Mesenchymal stem cell (in vitro differentiated cells and primary cell): ENCODE measurements at regions not wholly inside any gene's neighbourhood (a gene's known extent, or its start where the extent isn't known, plus 50 kb on each side); places are given as distances from the start of the nearest gene placed in this dataset.

ENCODE experiments used
- DNase-seq: peaks from one replicate; pipeline ENCODE4 v3.0.0-alpha.2; 2013
- H2AFZ ChIP-seq: one replicate; pipeline ENCODE4 v1.6.1; 2013; ENCODE audit warnings: low read depth, mild to moderate bottlenecking, control low read depth, inconsistent platforms, low read length, moderate library complexity
- H2AK5ac ChIP-seq: 2 replicates; pipeline ENCODE4 v1.6.1; 2013; ENCODE audit warnings: low read length, moderate library complexity, mild to moderate bottlenecking, inconsistent platforms; ENCODE audit not compliant: severe bottlenecking
- H2BK120ac ChIP-seq: one replicate; pipeline ENCODE4 v1.6.1; 2013; ENCODE audit warnings: low read depth, mild to moderate bottlenecking, inconsistent platforms, low read length, moderate library complexity
- H2BK12ac ChIP-seq, 2 experiments: one replicate each; pipeline ENCODE4 v1.6.1; 2013; ENCODE audit warnings: inconsistent platforms in 2 of 2, low read length in 2 of 2, mild to moderate bottlenecking in 2 of 2, moderate library complexity in 2 of 2, control low read depth in 1 of 2
- H2BK15ac ChIP-seq: one replicate; pipeline ENCODE4 v1.6.1; 2013; ENCODE audit warnings: mild to moderate bottlenecking, low read depth, inconsistent platforms; ENCODE audit not compliant: poor library complexity, severe bottlenecking
- H2BK5ac ChIP-seq: 2 replicates; pipeline ENCODE4 v1.6.1; 2013; ENCODE audit warnings: low read depth, mild to moderate bottlenecking, low read length, control low read depth, inconsistent platforms; ENCODE audit not compliant: poor library complexity, severe bottlenecking
- H3K14ac ChIP-seq, 2 experiments: one replicate each; pipeline ENCODE4 v1.6.1; 2013; ENCODE audit warnings: inconsistent platforms in 2 of 2, low read length in 2 of 2, control low read depth in 1 of 2, mild to moderate bottlenecking in 1 of 2, moderate library complexity in 1 of 2
- H3K18ac ChIP-seq, 2 experiments: one replicate each; pipeline ENCODE4 v1.6.1; 2013; ENCODE audit warnings: inconsistent platforms in 2 of 2, low read length in 2 of 2, control low read depth in 1 of 2, low read depth in 1 of 2, mild to moderate bottlenecking in 1 of 2
- H3K23ac ChIP-seq, 2 experiments: one replicate each; pipeline ENCODE4 v1.6.1; 2013; ENCODE audit warnings: inconsistent platforms in 2 of 2, low read length in 2 of 2, mild to moderate bottlenecking in 2 of 2, moderate library complexity in 2 of 2, control low read depth in 1 of 2
- H3K27ac ChIP-seq: 2 replicates; pipeline ENCODE4 v1.5.1; 2013; ENCODE audit warnings: mild to moderate bottlenecking, moderate library complexity, low read length, control low read depth, inconsistent platforms; ENCODE audit not compliant: poor library complexity, severe bottlenecking
- H3K27me3 ChIP-seq, 2 experiments: 2 replicates each; pipeline versions ENCODE4 v1.6.1 to v1.7.0; 2013; ENCODE audit warnings: low read length in 2 of 2, mild to moderate bottlenecking in 2 of 2, moderate library complexity in 2 of 2, control low read depth in 1 of 2, inconsistent platforms in 1 of 2; ENCODE audit not compliant: control insufficient read depth in 1 of 2, insufficient read depth in 1 of 2
- H3K36me3 ChIP-seq, 2 experiments: 2 replicates each; pipeline versions ENCODE4 v1.6.1 to v1.7.0; 2013; ENCODE audit warnings: low read length in 2 of 2, control low read depth in 1 of 2, inconsistent platforms in 1 of 2, low read depth in 1 of 2, mild to moderate bottlenecking in 1 of 2; ENCODE audit not compliant: insufficient read depth in 2 of 2, control insufficient read depth in 1 of 2
- H3K4ac ChIP-seq, 2 experiments: one replicate each; pipeline ENCODE4 v1.6.1; 2013; ENCODE audit warnings: inconsistent platforms in 2 of 2, low read length in 2 of 2, mild to moderate bottlenecking in 2 of 2, moderate library complexity in 2 of 2, control low read depth in 1 of 2, low read depth in 1 of 2
- H3K4me1 ChIP-seq: 2 replicates; pipeline ENCODE4 v1.6.1; 2013; ENCODE audit warnings: low read depth, low read length, control low read depth; ENCODE audit not compliant: control insufficient read depth, insufficient read depth
- H3K4me2 ChIP-seq: 2 replicates; pipeline ENCODE4 v1.6.1; 2013; ENCODE audit warnings: low read length, mild to moderate bottlenecking, inconsistent platforms; ENCODE audit not compliant: poor library complexity, severe bottlenecking
- H3K4me3 ChIP-seq, 2 experiments: 2 replicates each; pipeline versions ENCODE4 v1.5.1 to v1.7.0; 2013; ENCODE audit warnings: low read length in 2 of 2, mild to moderate bottlenecking in 2 of 2, control low read depth in 1 of 2, low read depth in 1 of 2; ENCODE audit not compliant: insufficient read depth in 1 of 2
- H3K79me1 ChIP-seq: replicated peaks from 2 replicates; pipeline ENCODE4 v1.6.1; 2013; ENCODE audit warnings: mild to moderate bottlenecking, control low read depth, low read length, inconsistent platforms; ENCODE audit not compliant: poor library complexity, severe bottlenecking
- H3K9ac ChIP-seq: 2 replicates; pipeline ENCODE4 v1.7.0; 2013; ENCODE audit warnings: mild to moderate bottlenecking, low read length, moderate library complexity
- H3K9me3 ChIP-seq: 2 replicates; pipeline ENCODE4 v1.7.0; 2013; ENCODE audit warnings: mild to moderate bottlenecking, low read length; ENCODE audit not compliant: control insufficient read depth
- H4K8ac ChIP-seq: one replicate; pipeline ENCODE4 v1.6.1; 2013; ENCODE audit warnings: inconsistent platforms, mild to moderate bottlenecking, low read length, moderate library complexity
- H4K91ac ChIP-seq: one replicate; pipeline ENCODE4 v1.6.1; 2013; ENCODE audit warnings: mild to moderate bottlenecking, low read length, inconsistent platforms
- WGBS: methylation state at CpG from one replicate; pipeline ENCODE4 v1.1.7; 2013; ENCODE audit warnings: mixed read lengths; 5-methylcytosine and 5-hydroxymethylcytosine counted together

DNA sequence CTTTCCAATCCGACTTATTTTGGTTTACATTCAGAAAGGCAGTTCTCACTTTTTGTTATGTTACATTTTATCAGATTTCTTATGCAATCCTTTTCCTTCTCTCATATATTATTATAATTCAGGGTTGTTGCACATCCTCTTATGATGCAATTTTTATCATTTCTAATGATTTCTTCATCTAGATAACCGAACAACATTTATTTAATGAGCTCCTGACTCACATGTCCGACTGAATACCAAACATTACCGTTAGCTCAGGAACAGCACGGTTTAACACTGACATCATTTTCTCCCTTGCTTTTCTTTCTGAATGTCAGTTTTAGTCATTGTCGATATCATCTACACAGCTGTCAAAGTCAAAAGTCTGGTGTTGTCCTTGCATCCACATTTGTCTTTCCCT is 199.2 kb downstream of the BCHE start:
- no peak overlapping the region for H2AK5ac ChIP-seq
- H3K4me3 ChIP-seq, result no peak overlapping the region
- no peaks in the 10 kb centered on the region for H3K27me3 ChIP-seq
- no peaks in the 10 kb centered on the region for H3K79me1 ChIP-seq
- peaks cover 4% of the 10 kb centered on the region for H3K4me1 ChIP-seq
- no peak overlapping the region for H3K18ac ChIP-seq
- H2BK5ac ChIP-seq, result no peak overlapping the region
- H3K4me2 ChIP-seq, result no peak overlapping the region
- no peak overlapping the region for H3K9ac ChIP-seq
- no peak overlapping the region for H4K8ac ChIP-seq
- no peak overlapping the region for H3K23ac ChIP-seq
- no peak overlapping the region for H3K27ac ChIP-seq
- no peak overlapping the region for H2AFZ ChIP-seq
- H3K14ac ChIP-seq, result no peak overlapping the region
- no peak overlapping the region for H3K4ac ChIP-seq
- no peak overlapping the region for H2BK12ac ChIP-seq
- no peak overlapping the region for H4K91ac ChIP-seq
- 83% methylated on average over 5 of the region's 6 CpGs for WGBS
- H3K36me3 ChIP-seq, result no peaks in the 10 kb centered on the region
- no peak for DNase-seq
- H2BK15ac ChIP-seq, result no peak overlapping the region
- H2BK120ac ChIP-seq, result no peak overlapping the region
- H3K9me3 ChIP-seq, result no peaks in the 10 kb centered on the region

DNA sequence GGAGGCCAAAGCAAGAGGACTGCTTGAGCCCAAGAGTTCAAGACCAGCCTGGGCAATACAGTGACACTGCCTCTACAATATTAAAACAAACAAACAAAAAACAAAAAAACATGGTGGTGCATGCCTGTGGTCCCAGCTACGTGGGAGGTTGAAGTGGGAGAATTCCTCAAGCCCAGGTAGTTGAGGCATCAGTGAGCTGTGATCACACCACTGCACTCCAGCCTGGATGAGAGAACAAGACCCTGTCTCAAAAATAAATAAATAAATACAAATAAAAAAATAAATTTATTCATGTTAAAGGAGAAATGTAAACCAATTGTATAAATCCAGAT is 200.6 kb downstream of the BCHE start:
- H3K79me1 ChIP-seq, result no peaks in the 10 kb centered on the region
- WGBS, result 100% methylated on average over 1 of the region's 1 CpG
- peak overlapping the region; percentile 18 for H3K27ac ChIP-seq
- no peak for DNase-seq
- no peak overlapping the region for H2AFZ ChIP-seq
- no peak overlapping the region for H3K14ac ChIP-seq
- no peak overlapping the region for H3K23ac ChIP-seq
- no peak overlapping the region for H4K8ac ChIP-seq
- H3K36me3 ChIP-seq, result no peaks in the 10 kb centered on the region
- H3K18ac ChIP-seq, result no peak overlapping the region
- no peak overlapping the region for H2BK12ac ChIP-seq
- no peaks in the 10 kb centered on the region for H3K27me3 ChIP-seq
- no peak overlapping the region for H2BK120ac ChIP-seq
- no peak overlapping the region for H3K4me3 ChIP-seq
- H3K4me2 ChIP-seq, result no peak overlapping the region
- no peak overlapping the region for H3K4ac ChIP-seq
- H3K4me1 ChIP-seq, result peaks cover 3% of the 10 kb centered on the region
- H2AK5ac ChIP-seq, result no peak overlapping the region
- no peak overlapping the region for H4K91ac ChIP-seq
- no peak overlapping the region for H2BK15ac ChIP-seq
- no peaks in the 10 kb centered on the region for H3K9me3 ChIP-seq
- H2BK5ac ChIP-seq, result no peak overlapping the region
- H3K9ac ChIP-seq, result no peak overlapping the region

DNA sequence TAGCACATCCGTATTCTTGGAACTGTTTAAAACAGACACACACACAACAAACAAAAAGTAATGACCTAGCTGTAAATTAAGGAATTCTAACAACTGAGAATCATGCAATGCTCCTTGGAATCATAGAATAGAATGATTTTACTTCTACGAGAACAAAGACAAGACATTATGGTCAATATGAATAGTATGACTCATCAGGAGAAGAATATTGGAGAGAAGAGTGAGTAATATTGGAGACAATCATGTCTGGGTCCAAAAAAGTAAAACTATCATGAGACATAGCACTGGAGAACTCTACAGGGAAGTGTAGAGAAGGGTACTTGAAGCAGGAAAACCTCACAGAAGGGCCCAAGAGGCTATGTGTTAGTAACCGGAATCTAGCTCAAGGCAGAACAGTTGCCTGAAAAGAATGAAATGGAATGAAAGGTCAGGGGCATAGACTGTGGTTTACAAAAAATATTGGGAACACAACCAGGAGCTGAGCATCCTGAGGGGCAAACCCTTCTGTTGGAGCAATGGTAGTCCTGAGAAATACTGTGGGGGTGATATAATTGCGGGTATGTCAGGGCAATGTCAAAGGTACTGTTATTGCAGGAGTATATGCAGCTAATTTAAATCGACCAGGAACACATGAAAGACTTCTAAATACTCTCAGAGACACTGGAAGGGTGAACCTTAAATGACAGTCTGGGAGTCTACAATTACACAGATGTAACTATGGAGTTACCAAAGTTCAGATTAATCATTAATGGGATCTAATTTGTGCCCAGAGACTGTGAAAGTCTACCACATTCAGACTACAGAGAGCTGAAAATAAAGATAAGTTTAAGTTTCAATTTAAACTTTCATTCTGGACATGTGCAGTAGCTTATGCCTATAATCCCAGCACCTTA is 201.2 kb downstream of the BCHE start:
- H2BK15ac ChIP-seq, result no peak overlapping the region

DNA sequence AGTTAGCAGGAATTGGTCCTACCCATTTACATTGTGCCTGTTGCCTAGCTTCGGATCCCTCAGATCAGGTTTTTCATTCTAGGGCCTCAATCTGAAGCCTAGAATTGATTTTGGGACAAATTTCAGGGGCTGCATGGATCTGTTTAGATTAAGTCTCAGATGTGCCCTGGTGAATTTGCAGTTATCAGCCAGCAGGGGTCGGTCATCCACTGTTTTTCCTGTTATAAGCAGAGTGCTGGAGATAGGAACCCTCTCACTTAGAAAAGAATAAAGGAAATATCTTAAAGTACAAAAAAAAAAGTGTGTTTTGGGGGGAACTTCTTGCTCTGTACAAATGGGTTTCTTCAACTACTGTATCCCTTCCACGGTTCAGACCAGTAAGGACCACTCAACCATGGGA is 212.5 kb downstream of the BCHE start:
- DNase-seq, result peak; percentile 25
- 94% methylated on average over 2 of the region's 3 CpGs for WGBS
- H2BK15ac ChIP-seq, result no peak overlapping the region
- no peak overlapping the region for H4K91ac ChIP-seq
- H2AFZ ChIP-seq, result no peak overlapping the region
- H3K9ac ChIP-seq, result no peak overlapping the region
- H3K9me3 ChIP-seq, result no peaks in the 10 kb centered on the region
- no peak overlapping the region for H3K4me2 ChIP-seq
- no peak overlapping the region for H2BK12ac ChIP-seq
- no peak overlapping the region for H3K14ac ChIP-seq
- no peaks in the 10 kb centered on the region for H3K4me1 ChIP-seq
- no peaks in the 10 kb centered on the region for H3K36me3 ChIP-seq
- H3K4me3 ChIP-seq, result no peak overlapping the region
- H3K23ac ChIP-seq, result no peak overlapping the region
- no peak overlapping the region for H4K8ac ChIP-seq
- no peak overlapping the region for H3K27ac ChIP-seq
- no peak overlapping the region for H3K18ac ChIP-seq
- H2BK120ac ChIP-seq, result no peak overlapping the region
- no peak overlapping the region for H3K4ac ChIP-seq
- H2BK5ac ChIP-seq, result no peak overlapping the region
- H3K27me3 ChIP-seq, result no peaks in the 10 kb centered on the region
- no peak overlapping the region for H2AK5ac ChIP-seq
- no peaks in the 10 kb centered on the region for H3K79me1 ChIP-seq

More for the DNA sequence above, 201.2 kb downstream of the BCHE start:
- no peak overlapping the region for H3K4ac ChIP-seq
- H2BK5ac ChIP-seq, result no peak overlapping the region
- H2BK12ac ChIP-seq, result no peak overlapping the region
- no peaks in the 10 kb centered on the region for H3K27me3 ChIP-seq
- no peaks in the 10 kb centered on the region for H3K36me3 ChIP-seq
- no peak overlapping the region for H2AK5ac ChIP-seq
- H3K4me3 ChIP-seq, result no peak overlapping the region
- H3K14ac ChIP-seq, result no peak overlapping the region
- H3K27ac ChIP-seq, result peak overlapping the region; percentile 18
- H2AFZ ChIP-seq, result no peak overlapping the region
- no peak overlapping the region for H3K23ac ChIP-seq
- H4K91ac ChIP-seq, result no peak overlapping the region
- H2BK120ac ChIP-seq, result no peak overlapping the region
- no peaks in the 10 kb centered on the region for H3K79me1 ChIP-seq
- H3K4me1 ChIP-seq, result peaks cover 3% of the 10 kb centered on the region
- no peak overlapping the region for H4K8ac ChIP-seq
- H3K9ac ChIP-seq, result no peak overlapping the region
- 90% methylated on average over 4 of the region's 5 CpGs for WGBS
- no peak overlapping the region for H3K4me2 ChIP-seq
- no peak overlapping the region for H3K18ac ChIP-seq
- no peaks in the 10 kb centered on the region for H3K9me3 ChIP-seq
- no peak for DNase-seq
